GM21390 (cell line): ENCODE measurements at regions not wholly inside any gene's neighbourhood (a gene's known extent, or its start where the extent isn't known, plus 50 kb on each side); places are given as distances from the start of the nearest gene placed in this dataset.

Experiments
- ATAC-seq: cut with Tn5 transposase; IDR thresholded peaks from one replicate; pipeline ENCODE4 v1.9.1; 2021; ENCODE audit not compliant: unreplicated experiment

- ATAC-seq, result no peak
Observed at GRCh38 chr18:40417501-40417900, 1537.5 kb upstream of the PIK3C3 start.

DNA sequence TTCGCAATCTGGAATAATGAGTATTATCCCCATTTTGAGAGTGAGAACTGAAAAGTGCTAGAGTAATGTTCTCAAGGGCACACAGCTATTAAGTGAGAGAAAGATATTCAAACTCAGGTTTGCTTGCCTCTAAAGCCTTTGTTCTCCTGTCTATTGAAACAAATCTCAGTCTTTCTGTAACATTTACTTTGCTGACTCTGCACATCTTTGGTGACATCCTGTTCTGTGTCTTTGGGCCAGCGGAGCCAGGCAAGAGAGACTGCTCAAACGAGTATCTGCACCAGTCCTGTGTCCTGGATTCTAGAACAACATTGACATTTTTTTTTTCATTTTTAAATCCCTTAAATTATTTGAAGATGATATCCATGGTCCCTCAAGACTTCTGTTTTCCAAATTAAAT, 1539.2 kb upstream of the PIK3C3 start:
- no peak for ATAC-seq

GRCh38 chr18:40415176-40415791, 1539.8 kb upstream of the PIK3C3 start:
- ATAC-seq, result no peak

GRCh38 chr18:40414155-40414754, 1540.8 kb upstream of the PIK3C3 start:
- ATAC-seq, result no peak

- no peak for ATAC-seq
Observed at GRCh38 chr18:40413160-40413559, 1541.9 kb upstream of the PIK3C3 start.

DNA sequence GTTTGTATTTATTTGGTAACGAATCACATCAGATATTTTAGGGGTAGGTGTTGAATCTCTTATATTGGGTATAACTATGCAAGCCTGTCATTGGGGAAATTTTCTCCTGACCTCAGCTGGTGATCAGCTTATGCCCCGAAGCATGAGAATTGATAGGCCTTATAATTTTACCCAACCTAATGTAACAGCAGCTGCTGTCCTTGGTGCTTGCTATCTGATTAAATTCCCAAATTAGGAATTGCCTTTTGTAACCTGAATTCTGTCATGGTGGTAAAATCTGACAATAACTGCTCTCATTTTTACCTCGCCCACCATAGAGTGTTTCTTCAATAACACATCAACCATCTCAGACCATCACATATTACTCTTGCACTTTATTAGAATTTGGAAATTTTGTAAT, 1542.6 kb upstream of the PIK3C3 start:
- no peak for ATAC-seq

- no peak for ATAC-seq
Observed at GRCh38 chr18:40407909-40408308, 1547.1 kb upstream of the PIK3C3 start.

DNA sequence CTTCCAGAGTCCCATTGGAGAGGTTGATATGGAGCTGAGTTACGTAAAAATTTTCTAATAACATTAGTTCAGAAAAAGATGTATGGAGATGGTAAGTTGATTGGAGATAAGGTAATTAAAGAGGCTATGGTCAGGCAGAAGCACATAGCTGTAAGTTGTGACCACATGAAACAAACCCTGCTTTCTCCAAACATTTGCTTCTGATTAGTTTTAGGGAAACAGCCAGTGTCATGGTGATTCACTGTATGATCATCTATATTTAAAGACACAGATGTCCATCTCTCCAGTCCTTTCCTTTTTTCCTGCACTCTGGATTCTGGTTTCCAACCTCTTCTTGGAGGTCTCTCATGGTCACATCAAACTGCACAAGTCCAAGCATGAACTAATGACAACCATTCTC, 1550.8 kb upstream of the PIK3C3 start:
- no peak for ATAC-seq

- no peak for ATAC-seq
Observed at GRCh38 chr18:40402052-40402451, 1553.0 kb upstream of the PIK3C3 start.

DNA sequence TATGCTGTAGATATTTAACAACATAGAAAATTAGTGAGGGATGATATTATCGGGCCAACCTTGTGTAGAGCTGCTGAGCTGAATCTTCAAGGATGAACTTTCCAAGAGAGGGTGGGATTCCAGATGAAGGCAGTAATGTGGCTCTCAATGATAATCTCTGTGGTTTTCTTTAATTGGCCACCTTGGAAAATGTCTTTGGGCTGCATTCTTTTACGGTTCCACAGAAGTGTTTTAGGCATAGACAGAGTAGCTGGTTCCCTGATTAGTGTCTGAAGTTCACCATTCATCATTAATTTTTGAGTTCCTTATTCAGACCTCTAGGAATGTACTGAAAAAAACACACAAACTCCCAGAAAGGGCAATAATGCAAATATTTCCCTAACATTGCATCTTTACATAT, 1566.9 kb upstream of the PIK3C3 start:
- ATAC-seq, result no peak

- ATAC-seq, result no peak
Observed at GRCh38 chr18:40387130-40387787, 1567.8 kb upstream of the PIK3C3 start.

GRCh38 chr18:40382197-40382596, 1572.8 kb upstream of the PIK3C3 start:
- ATAC-seq, result no peak

- ATAC-seq, result no peak
Observed at GRCh38 chr18:40380686-40381439, 1574.2 kb upstream of the PIK3C3 start.

GRCh38 chr18:40375837-40376236, 1579.2 kb upstream of the PIK3C3 start:
- ATAC-seq, result no peak

DNA sequence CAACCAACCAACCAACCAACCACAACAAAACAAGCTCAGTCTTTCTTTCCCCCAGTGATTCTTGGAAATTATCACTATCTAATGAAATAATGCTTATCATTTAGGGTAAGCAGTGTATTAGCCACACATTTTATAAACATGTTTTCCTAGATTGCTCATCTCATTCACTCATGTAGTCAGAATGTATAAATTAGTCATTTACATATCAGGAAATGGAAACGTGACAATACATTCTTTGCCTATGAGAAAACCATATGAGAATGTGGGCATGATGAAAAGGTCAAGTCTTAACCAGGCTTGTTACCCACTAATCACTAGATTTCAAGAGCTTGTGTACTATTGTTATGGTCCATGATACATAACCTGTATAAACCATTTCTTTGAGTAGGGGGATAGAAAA, 1583.4 kb upstream of the PIK3C3 start:
- no peak for ATAC-seq

DNA sequence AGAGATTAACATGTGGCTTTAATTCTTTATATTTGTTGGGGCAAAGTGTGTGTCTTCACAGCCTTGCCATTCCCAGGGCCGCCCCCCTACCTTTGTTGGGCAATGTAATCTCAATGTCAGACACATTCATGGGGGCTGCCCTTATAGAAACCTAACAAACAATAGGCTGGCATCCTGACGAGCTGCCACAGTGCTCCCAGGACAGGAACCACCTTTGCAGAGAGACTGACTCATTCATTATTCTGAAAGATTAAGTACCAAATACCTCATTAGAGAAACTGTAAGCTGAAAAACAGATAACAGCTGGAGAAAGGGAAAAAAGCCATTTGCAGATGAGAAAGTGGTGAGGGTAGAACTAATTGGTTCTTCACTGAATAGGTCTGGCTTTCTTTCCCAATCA, 1587.5 kb upstream of the PIK3C3 start:
- ATAC-seq, result no peak

- ATAC-seq, result no peak
Observed at GRCh38 chr18:40366521-40366920, 1588.5 kb upstream of the PIK3C3 start.

GRCh38 chr18:40365526-40365925, 1589.5 kb upstream of the PIK3C3 start:
- ATAC-seq, result no peak

DNA sequence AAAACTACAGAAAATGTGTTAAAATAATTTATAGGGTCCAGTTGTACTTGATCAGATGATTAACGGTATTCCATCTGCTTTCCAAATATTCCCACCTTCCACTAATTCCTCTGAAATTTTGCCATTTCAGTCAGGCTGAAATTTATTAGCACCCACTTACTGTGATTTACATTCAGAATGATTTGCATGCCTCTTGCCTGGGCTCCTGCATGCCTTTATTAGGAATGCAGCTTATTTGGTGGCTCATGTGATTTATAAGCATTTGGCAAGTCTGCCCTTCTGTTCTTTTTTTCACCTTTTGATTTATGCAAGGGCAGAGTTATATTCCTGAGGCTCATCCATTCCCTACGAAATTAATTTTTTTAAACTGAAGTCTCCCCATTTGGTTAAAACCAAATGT, 1594.5 kb upstream of the PIK3C3 start:
- no peak for ATAC-seq

GRCh38 chr18:40357536-40357935, 1597.5 kb upstream of the PIK3C3 start:
- ATAC-seq, result no peak

DNA sequence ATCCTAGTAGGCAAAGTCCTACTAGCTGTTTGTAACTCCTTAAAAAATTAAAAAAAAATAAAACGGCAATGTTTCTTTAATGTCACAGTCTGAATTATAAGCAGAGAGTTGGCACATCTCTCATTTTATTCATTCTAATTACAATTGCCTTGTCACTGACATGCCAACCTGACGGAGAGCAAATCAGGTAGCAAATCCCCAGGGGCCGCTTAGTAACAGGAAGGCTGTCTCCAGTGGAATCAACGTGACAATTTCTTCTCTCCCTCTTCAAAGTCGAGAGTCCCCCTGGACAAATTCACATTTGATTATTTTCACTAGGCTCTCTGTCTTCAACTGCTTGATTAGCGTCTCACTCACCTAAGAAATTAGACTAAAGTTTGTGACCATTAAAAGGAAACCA, 1598.9 kb upstream of the PIK3C3 start:
- no peak for ATAC-seq

- ATAC-seq, result no peak
Observed at GRCh38 chr18:40355726-40356125, 1599.3 kb upstream of the PIK3C3 start.
